GM21526 (cell line): ENCODE measurements at regions not wholly inside any gene's neighbourhood (a gene's known extent, or its start where the extent isn't known, plus 50 kb on each side); places are given as distances from the start of the nearest gene placed in this dataset.

Experiments used
- ATAC-seq: cut with Tn5 transposase; IDR thresholded peaks from one replicate; pipeline ENCODE4 v1.9.1; 2021; ENCODE audit warnings: moderate library complexity; ENCODE audit not compliant: unreplicated experiment, low FRiP score

GRCh38 chr2:18332477-18332876, 228.0 kb downstream of the RDH14 start:
- ATAC-seq = no peak

GRCh38 chr2:18325118-18325517, 235.3 kb downstream of the RDH14 start:
- ATAC-seq = no peak

GRCh38 chr2:18319987-18320386, 240.5 kb downstream of the RDH14 start:
- no peak for ATAC-seq

GRCh38 chr2:18317017-18317416, 243.4 kb downstream of the RDH14 start:
- ATAC-seq = no peak

- ATAC-seq = no peak
Observed at GRCh38 chr2:18312818-18313217, 247.6 kb downstream of the RDH14 start.

- no peak for ATAC-seq
Observed at GRCh38 chr2:18311420-18312195, 248.8 kb downstream of the RDH14 start.

GRCh38 chr2:18309627-18310026, 250.8 kb downstream of the RDH14 start:
- no peak for ATAC-seq

- no peak for ATAC-seq
Observed at GRCh38 chr2:18309188-18309587, 251.3 kb downstream of the RDH14 start.

GRCh38 chr2:18304849-18305248, 255.6 kb downstream of the RDH14 start:
- ATAC-seq = no peak

GRCh38 chr2:18301421-18302139, 258.9 kb downstream of the RDH14 start:
- no peak for ATAC-seq

GRCh38 chr2:18299423-18300212, 260.8 kb downstream of the RDH14 start:
- ATAC-seq = no peak

GRCh38 chr2:18297534-18298058, 262.9 kb downstream of the RDH14 start:
- ATAC-seq = no peak

GRCh38 chr2:18290386-18290785, 270.1 kb downstream of the RDH14 start:
- no peak for ATAC-seq

GRCh38 chr2:18286897-18287296, 273.6 kb downstream of the RDH14 start:
- ATAC-seq = no peak

GRCh38 chr2:18284331-18284730, 276.1 kb downstream of the RDH14 start:
- no peak for ATAC-seq

GRCh38 chr2:18282026-18282425, 278.4 kb downstream of the RDH14 start:
- ATAC-seq = no peak

- ATAC-seq = no peak
Observed at GRCh38 chr2:18276583-18277075, 283.8 kb downstream of the RDH14 start.

GRCh38 chr2:18273205-18273604, 287.2 kb downstream of the RDH14 start:
- no peak for ATAC-seq

- no peak for ATAC-seq
Observed at GRCh38 chr2:18272148-18272494, 288.3 kb downstream of the RDH14 start.

GRCh38 chr2:18271370-18272147, 288.9 kb downstream of the RDH14 start:
- ATAC-seq = no peak
